SKM-1 (cell line): ENCODE measurements at regions not wholly inside any gene's neighbourhood (a gene's known extent, or its start where the extent isn't known, plus 50 kb on each side); places are given as distances from the start of the nearest gene placed in this dataset.
"Not testable (repeated sequence)": the region's sequence is repeated elsewhere in the genome, so short reads cannot be mapped to it uniquely, and the experiment has no call there.

Experiments
- DNase-seq: peaks from one replicate; lab custom pipeline; 2025; ENCODE audit not compliant: unreplicated experiment; lab: John Stamatoyannopoulos, UW

DNA sequence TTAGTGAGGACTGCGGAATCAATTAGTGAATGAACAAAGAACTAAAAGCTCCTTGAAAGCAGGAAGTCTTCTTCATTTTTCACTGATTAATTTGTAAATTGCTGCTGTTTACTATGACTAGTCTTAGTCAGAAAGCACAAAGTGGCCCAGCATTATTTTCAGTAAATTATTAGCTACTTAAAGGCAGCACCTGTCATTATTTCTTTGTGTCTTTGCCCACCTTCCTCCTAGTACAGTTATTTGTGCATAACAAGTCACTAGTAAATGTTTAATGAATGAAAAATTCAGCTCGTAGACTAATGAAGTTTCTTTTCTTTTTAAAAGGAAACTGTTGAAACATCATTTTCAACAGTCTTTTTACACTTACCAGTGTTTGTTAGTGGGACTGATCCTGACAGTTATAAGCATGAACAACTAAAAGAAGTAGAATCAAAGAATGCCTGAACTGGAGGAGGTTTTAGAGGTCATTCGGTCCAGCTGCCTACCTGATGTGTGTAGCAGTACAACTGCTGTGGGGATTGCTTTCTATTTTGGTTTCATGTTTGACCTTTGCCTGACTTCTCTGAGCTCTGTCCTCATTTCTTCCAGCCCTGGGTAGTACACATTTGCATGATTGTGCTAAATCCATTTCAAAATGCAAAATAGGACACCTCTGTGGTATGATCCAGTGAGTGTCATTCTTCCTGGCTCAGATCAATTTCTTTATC, 140.0 kb upstream of the PHYHIPL start:
- no peak for DNase-seq

DNA sequence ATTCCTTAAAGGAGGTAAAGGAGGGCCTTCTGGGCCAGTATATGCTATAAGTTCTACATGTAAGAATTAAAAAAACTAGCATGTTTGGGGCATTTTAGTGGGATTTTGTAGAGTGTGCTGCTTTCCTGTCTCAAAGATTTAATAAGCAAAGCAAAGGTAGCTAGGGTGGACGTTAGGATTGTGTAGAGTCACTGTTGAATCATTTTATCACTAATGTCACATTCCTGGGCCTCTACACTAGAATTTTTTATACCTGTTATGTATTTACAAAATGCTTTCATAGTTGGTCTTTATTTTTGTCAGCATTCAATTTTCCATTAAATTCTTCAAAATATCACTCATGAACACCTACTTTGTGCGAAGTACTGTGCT, 139.4 kb upstream of the PHYHIPL start:
- no peak for DNase-seq

DNA sequence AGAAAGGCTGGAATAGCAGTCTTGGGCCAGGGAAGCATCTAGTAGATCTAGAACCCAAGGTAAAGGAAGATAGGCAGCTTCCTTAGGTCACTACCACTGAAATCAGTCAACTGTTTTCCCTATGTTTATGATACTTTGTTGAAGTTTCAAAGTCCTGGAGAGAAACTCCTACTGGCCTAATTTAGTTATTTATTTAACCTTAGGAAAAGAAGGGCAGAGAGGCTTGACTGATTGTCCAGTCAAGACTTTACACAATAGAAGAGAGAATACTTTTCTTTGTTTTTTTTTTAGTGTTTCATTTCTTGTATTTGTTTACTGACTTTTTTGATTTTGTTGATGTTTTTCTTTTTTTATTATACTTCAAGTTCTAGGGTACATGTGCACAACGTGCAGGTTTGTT, 138.9 kb upstream of the PHYHIPL start:
- DNase-seq = no peak

DNA sequence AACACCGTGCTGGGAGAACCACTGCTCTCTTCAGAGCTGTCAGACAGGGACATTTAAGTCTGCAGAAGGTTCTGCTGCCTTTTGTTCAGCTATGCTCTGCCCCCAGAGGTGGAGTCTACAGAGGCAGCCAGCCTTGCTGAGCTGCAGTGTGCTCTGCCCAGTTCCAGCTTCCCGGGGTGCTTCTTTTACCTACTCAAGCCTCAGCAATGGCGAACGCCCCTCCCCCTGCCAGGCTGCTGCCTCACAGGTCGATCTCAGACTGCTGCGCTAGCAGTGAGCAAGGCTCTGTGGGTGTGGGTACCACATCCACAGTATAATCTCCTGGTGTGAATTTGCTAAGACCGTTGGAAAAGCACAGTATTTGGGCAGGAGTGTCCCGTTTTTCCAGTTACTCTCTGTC, 133.1 kb upstream of the PHYHIPL start:
- not testable (repeated sequence) for DNase-seq

DNA sequence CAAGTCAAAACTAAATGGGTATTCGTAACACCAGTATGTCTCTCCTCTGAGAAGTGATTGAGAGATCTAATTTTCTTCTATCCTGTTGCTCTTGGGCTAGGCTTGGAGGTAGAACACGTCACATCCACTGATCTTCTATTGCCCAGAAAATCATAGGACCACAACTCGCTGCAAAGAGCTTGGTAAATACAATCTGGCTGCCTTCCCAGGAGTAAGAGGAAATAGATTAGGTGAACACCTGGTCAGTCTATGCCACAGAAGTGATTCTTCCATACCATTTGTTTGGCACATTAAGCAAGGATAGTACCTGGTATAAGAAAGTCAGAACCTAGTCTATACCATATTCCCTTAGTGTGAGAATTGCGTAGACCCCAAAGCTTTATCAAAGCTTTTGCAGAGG, 129.3 kb upstream of the PHYHIPL start:
- DNase-seq = no peak

DNA sequence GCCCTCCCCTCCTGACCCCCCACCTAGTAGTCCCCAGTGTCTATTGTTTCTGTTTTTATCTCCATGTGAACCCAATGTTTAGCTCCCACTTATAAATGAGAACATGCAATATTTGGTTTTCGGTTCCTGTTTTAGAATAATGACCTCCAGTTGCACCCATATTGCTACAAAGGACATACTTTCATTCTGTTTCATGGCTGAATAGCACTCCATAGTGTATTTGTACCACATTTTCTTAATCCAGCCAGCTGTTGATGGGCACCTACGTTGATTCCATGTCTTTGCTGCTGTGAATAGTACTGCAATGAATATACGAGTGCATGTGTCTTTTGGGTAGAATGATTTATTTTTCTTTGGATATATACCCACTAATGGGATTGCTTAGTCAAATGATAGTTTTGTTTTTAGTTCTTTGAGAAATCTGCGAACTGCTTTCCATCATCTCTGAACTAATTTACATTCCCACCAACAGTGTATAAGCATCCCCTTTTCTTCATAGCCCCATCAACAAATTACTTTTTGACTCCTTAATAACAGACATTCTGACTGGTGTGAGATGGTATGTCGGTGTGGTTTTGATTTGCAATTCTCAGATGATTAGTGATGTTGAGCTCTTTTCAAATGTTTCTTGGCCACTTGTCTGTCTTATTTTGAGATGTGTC, 128.4 kb upstream of the PHYHIPL start:
- no peak for DNase-seq

DNA sequence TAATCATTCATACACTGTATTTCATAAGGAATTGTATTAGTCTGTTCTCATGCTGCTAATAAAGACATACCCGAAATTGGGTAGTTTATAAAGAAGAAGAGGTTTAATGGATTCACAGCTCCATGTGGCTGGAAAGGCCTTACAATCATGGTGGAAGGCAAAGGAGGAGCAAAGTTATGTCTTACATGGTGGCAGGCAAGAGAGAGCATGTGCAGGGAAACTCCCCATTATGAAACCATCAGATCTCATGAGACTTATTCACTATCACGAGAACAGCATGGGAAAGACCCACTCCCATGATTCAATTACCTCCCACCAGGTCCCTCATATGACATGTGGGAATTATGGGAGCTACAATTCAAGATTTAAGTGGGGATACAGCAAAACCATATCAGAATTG, 122.9 kb upstream of the PHYHIPL start:
- DNase-seq = not testable (repeated sequence)

DNA sequence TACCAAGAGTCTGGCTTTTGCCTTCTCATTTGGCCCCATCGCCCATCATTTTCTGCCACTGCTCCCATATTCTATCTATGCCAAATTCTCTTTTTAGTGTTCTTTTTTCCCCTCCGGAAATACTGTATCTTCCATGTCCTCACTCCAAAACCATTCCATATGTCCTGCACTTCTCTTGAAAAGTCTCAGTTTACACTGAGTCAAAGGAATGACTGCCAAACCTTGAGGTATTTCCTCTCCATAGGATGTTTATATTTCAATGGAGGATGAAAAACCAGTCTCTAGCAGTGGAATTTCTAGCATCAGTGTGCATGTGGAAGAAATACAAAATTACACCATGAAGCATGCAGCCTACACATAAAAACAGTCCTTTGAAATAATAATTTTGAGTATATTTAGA, 121.4 kb upstream of the PHYHIPL start:
- DNase-seq = no peak

DNA sequence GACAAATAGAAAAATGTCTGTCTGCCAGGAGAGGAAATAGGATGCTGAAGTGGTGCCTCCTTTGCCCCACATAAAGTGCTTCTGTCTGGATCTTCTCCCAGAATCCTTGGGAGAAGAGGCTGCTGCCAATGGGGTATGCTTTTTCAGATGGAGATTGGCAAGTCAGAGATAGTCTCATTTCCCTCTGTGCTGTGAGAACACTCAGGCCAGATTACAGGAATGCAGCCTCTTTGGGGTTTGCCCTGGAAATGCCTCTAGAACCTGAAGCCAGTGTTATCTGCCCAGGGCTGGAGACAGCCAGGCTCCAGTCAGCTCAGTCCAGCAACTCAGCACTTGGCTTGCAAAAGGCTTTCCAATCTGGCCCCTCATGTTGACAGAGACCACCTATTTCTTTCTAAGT, 119.1 kb upstream of the PHYHIPL start:
- no peak for DNase-seq

DNA sequence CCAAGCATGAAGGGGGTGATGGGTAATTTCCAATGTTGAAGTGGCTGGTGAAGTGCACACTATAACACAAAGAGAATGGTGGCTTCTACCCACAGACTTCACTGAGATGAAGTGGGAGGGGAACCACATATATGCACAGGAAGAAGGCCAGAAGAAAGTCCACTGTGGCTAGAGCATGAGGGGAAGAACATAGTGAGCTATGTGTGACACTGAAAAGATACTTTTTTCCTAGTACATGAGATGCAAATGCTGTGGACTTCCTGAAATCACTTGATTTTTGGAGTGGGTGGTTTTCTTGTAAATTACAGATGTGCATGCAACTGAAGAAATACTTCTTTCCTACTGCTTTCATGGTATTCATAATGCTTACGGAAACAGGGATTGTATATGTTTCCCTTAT, 115.6 kb upstream of the PHYHIPL start:
- DNase-seq = no peak

DNA sequence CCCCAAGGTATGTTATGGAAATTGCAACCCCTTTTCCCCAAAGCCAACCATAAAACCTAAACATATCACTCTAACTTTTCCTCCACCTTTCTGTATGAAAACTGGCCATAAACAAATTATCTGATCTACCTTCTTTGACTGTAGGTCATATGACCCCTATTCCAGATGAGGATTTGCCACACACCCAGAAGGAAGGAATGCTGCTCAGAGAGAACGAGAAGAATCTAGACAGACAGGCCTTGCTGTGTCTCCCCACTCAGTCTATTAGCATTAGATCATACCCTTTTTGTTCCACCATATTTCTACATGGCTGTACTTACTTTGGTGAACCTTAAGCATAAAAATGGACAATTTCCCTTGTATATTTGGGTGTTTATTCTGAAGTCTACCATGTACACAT, 113.0 kb upstream of the PHYHIPL start:
- DNase-seq = no peak

DNA sequence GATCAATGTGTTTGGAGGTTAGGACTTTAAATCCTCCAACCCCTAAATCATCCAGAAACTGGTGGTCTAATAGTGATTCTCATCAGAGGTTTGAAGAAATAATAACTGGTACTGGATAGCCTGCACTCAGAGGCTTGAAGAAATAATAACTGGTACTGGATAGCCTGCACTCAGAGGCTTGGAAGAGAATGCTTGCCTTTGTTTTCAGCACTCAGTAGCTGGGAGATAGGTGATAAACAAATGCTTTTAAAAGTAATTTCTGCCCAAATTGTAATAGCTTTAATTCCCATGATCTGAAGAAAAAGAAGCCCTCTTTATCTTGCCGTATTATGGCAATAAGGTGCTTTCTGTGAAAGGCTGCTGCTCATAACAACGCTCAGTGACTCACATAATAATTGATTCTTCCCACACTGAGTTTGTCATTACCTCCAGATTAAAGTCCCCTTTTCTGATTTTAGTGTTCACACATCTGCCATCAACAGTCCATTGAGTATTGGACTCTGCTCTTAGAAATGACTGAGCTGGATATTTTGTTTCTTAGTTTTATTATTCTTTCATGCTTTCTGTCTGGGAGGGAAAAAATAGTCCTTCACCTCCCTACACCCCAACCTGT, 112.3 kb upstream of the PHYHIPL start:
- DNase-seq = no peak

DNA sequence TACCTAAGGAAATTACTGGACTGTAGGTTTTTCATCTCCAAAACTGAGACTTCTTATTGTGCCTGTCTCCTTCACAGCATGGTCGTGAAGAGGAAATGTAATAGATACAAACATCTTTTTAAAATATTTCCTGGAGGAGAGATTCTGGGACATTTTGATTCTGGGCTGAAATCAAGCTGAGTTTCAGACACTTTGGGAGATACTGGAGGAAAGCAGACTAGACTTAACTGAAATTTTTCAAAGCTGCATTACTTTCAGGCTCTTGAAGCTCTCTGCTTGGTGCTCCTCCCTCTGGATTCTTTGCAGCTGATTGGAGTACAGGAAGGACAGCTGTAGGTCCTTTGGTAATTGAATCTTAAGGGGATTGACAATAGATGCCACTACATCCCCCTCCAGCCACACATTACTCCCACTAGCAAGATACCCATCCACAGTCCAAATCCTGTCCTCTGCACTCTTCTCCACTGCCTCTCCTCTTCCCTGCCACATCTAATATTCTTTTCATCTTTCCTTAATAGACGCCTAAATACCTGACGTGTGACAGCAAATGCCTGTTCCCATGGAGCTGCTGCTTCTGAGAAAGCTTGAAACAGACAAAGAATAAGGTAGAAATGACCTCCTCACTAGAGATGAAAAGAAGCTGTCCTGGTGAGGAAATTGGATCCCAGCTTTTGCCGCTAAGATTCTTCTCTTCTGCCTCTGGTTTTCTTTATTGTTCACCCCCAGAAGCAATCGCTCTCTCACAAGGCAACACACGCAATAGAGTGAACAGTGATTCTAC, 111.5 kb upstream of the PHYHIPL start:
- no peak for DNase-seq

DNA sequence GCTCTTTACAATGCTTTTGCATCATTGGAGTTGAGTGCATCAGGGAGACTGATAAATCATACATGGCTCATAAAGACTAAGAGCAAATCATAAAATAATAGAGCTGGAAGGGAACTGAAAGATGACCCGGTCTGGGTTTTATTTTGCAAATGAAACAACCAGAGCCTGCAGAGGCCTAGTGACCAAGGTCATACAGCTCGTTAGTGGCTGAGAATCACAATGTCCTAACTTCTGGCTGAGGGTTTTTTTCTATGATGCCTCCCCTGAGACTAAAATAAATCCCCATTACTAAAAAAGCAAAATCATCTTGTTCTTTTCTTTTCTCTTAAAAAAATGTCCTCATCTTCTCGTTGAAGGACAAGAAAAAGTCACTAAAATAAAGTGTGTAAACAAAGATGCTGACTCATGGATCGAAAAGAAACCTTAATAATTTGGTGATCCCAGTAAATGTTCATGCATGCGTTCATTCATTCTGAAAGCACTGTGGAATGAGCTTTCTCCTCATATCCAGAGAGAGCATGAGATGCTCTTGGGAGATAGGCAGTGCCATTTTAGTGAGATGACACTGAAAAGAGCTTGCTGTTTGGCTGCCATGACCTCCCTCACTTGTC, 107.8 kb upstream of the PHYHIPL start:
- no peak for DNase-seq

DNA sequence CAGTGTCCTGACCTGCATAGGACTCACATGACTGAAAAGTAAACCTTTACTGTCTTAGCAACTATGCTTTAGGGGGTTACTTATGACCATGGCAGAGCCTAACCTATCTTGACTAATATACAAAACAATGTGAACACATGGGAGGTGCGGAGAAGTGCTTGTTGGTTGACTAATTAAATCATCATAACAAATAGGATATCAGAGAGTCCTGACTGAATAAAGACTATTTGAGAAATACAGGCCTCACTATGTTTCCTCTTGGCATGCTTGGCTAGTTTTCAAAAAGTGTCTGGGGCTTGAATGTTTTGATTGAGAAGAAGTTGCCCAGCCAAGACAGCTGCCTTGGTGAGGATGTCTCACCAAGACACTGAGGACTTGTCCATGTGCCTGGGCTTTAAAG, 104.4 kb upstream of the PHYHIPL start:
- DNase-seq = no peak

DNA sequence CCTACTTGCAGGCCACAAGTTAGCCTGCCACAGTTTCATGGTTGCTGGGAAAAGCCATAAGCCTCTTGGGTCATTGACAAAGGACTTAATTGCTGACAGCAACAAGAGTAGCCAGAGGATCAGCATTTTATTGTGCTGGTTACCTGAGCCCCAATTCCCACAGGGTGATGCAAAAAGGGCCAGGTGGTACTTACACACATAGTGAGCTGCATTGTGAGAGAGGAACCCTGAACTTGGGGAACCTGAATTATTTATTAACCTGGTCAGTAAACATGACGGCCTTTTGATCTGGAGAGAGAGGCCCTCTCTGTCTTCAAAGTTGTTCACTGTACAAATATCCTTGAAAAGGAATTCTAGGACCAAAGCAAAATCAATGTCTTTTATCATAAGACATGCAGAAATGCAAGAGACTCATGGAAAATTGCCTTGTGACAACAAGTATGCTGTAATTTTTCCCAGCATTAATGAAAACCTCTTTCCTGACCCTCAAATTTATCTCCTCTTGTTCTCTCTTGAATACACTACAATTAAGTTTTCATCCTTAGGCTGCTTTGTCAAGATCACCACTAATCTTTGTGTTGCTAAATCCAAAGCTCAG, 102.9 kb upstream of the PHYHIPL start:
- DNase-seq = no peak

DNA sequence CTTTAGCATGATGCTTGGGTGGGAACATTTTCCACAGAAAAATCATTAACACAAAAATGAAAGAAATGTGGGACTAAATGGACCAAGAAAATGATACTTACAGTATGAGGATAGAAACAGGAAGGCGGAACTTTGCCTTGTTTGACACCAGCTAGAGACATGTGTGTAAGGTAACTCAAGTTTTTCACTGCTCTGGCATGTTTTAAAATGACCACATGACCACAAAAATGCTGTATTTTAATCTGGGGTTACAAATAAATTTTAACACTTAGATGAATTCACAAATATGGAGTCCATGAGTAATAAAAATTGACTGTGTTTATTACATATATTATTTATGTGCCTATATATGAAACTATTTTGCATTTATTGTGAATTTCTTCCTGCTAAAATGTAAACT, 100.9 kb upstream of the PHYHIPL start:
- no peak for DNase-seq

DNA sequence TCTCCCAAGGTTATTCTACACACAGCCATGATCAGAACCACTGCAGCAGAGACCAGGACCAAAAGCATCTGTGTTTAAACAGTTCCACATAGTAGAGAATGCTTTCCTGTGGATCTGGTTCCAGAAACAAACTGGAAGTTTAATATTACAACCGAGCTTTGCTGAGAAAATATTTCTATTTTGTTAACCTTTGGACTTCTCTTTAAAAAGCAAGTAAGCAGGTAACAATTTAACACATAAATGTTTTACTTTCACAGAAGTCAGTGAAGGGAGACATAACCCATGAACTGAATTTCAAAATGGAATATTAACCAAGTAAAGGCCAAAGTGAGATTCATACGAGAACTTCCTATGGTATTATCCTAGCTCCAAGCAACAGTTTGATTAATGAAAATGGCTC, 98.6 kb upstream of the PHYHIPL start:
- DNase-seq = no peak

DNA sequence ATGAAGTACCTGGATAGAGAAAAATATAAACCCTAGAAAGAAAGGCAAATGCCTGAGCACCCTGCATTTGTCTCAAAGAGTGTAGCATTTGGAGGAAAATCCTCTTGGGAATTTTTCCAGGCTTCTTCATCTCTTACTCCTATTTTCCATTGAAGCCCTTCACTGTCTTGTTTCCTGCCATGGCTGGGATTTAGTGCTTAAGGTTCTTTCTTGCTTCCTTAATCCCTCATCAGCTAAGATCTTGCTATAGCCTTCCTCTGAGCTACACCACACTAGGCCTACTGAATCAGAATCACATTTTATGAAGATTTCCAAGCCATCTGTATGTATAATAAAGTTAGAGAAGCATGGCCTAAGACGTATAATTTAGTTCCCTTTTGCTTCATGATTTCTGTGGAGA, 97.5 kb upstream of the PHYHIPL start:
- no peak for DNase-seq

DNA sequence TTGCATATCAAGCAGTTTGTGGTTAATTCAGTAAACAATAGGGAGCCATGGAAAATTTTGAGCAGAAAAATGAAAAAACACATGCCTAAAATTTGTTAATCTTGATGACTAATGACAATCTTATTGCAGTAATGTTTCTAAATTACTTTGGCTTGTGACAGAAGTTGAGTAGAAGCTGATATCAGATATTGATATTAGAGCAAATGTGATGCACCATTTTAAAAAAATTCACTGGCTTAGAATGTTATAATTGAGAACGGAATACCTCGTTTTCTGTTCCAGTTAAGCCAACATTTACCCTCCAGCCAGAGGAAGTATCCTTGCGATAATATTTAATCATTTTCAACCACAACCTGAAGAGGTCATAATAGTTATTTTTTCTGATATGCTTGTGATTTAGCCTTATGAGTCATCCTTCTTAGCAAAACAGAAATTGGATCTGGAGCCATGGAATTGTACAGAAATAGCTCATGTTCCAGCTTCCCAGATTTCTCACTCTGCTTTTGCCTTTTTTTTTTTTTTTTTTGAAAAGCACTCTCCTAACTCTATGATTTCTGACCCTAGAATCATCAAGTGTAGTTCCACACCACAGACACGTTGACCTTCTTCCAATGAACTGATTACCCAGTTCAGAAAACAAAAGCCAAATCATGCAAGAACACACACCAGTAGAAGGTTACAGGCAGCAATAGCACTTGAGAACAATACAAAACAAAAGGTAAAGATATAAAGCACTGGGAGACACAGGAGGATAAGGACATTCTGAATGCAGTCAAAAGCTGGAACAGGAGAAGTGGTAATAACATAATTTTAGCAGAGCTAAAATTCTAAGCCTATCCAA, 96.8 kb upstream of the PHYHIPL start:
- no peak for DNase-seq
